ENCODE measurements at regions not wholly inside any gene's neighbourhood (a gene's known extent, or its start where the extent isn't known, plus 50 kb on each side); places are given as distances from the start of the nearest gene placed in this dataset.
"Not testable (repeated sequence)": the region's sequence is repeated elsewhere in the genome, so short reads cannot be mapped to it uniquely, and the experiment has no call there.

DNA sequence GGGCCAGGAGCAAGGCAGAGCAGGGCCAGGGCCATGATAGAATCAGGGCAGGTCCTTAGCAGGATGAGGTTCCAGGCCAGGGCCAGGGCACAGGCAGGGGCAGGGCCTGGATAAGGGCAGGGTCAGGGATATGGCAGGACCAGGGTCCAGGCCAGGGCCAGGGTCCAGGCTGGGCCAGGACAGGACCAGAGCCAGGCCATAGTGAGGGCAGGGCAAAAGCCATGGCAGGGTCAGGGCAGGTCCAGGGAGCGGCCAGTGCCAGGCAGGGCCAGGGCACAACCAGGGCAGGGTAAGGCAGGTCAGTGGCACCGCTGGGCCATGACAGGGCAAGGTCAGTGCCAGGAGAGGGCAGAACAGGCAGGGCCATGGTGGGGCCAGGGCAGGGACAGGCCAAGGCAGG, 152.2 kb downstream of the LIPI start:
- H3K36me3 ChIP-seq = no peaks in the 10 kb centered on the region
- intact Hi-C loops (cut with DNase I) = no loop called here
- no peaks in the 10 kb centered on the region for H3K27me3 ChIP-seq
- H3K27ac ChIP-seq (replicated peaks in 1 of 4) = no peak overlapping the region
- H3K9me3 ChIP-seq = no peaks in the 10 kb centered on the region
- no peak overlapping the region for H3K4me3 ChIP-seq
- no peak for TF ChIP-seq POLR2A (IDR thresholded peaks at IDR 0.05; ENCODE audit: low read depth)
- no peak for TF ChIP-seq POLR2AphosphoS5 (IDR thresholded peaks at IDR 0.05)
- TF ChIP-seq, protein P1, sequence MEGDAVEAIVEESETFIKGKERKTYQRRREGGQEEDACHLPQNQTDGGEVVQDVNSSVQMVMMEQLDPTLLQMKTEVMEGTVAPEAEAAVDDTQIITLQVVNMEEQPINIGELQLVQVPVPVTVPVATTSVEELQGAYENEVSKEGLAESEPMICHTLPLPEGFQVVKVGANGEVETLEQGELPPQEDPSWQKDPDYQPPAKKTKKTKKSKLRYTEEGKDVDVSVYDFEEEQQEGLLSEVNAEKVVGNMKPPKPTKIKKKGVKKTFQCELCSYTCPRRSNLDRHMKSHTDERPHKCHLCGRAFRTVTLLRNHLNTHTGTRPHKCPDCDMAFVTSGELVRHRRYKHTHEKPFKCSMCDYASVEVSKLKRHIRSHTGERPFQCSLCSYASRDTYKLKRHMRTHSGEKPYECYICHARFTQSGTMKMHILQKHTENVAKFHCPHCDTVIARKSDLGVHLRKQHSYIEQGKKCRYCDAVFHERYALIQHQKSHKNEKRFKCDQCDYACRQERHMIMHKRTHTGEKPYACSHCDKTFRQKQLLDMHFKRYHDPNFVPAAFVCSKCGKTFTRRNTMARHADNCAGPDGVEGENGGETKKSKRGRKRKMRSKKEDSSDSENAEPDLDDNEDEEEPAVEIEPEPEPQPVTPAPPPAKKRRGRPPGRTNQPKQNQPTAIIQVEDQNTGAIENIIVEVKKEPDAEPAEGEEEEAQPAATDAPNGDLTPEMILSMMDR (IDR thresholded peaks at IDR 0.05) = no peak
- TF ChIP-seq EP300 (IDR thresholded peaks at IDR 0.05) = no peak
- DNase-seq (ENCODE audit: extremely low spot score) = no peak
- WGBS = no CpG with 5 or more reads among the region's 2 CpGs
- H3K4me1 ChIP-seq = peaks cover 0 to 6% (median 1%) of the 10 kb centered on the region in 4 donors

DNA sequence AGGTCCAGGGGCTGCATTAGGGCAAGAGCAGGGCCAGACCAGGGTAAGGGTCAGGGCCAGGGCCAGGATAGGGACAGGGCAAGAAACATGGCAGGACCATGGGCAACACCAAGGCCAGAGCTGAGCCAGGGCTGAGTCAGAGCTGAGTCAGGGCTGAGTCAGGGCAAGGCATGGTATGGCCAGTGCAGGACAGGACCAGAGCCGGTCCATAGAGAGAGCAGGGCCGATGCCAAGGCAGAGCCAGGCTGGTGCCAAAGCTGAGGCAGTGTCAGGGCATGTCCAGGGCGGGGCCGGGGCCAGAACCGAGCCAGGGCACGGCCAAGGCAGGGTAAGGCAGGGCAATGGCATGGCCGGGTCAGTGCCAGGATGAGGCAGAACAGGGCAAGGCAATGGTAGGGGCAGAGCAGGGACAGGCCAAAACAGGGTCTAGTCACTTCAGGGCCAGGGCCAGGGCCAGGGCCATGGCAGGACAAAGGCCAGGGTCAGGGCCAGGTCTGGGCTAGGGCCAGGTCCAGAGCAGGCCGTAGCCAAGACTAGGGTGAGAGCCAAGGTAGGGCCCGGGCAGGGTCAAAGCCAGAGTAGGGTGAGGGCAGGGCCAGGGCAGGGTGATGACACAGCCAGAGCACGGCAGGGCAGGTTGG, 152.8 kb downstream of the LIPI start:
- H3K4me1 ChIP-seq; H3K36me3 ChIP-seq; H3K27ac ChIP-seq (replicated peaks in 1 of 4); H3K9me3 ChIP-seq; intact Hi-C loops (cut with DNase I); H3K4me3 ChIP-seq; DNase-seq (ENCODE audit: extremely low spot score); H3K27me3 ChIP-seq: not testable (repeated sequence)
- 93% methylated on average over 8 of the region's 10 CpGs for WGBS

DNA sequence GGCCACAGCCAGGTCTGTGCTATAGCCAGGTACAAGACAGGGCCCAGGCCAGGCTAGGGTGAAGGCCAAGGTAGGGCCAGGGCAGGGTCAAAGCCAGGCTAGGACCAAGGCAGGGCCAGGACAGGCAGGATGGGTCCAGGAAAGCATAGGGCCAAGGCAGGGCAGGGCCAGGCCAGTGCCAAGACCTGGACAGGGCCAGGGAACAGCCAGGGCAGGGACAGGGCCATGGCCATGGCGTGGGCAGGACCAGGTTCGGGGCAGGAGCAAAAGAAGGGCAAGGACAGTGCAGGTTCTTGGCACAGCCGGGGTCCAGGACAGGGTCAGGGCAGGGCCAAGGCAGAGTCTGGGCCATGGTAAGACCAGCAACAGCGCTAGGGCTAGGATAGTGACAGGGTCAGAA, 153.4 kb downstream of the LIPI start:
- no peak for DNase-seq (ENCODE audit: extremely low spot score)
- H3K36me3 ChIP-seq = no peaks in the 10 kb centered on the region
- H3K9me3 ChIP-seq = no peaks in the 10 kb centered on the region
- no peaks in the 10 kb centered on the region for H3K27me3 ChIP-seq
- no peak overlapping the region for H3K27ac ChIP-seq (replicated peaks in 1 of 4)
- WGBS = 97% methylated on average over 4 of the region's 4 CpGs
- intact Hi-C loops (cut with DNase I) = no loop called here
- no peak overlapping the region for H3K4me3 ChIP-seq
- TF ChIP-seq, protein P1 (IDR thresholded peaks at IDR 0.05) = no peak
- no peak for TF ChIP-seq POLR2A (IDR thresholded peaks at IDR 0.05; ENCODE audit: low read depth)
- TF ChIP-seq EP300 (IDR thresholded peaks at IDR 0.05) = no peak
- peaks cover 0 to 6% (median 1%) of the 10 kb centered on the region in 4 donors for H3K4me1 ChIP-seq

DNA sequence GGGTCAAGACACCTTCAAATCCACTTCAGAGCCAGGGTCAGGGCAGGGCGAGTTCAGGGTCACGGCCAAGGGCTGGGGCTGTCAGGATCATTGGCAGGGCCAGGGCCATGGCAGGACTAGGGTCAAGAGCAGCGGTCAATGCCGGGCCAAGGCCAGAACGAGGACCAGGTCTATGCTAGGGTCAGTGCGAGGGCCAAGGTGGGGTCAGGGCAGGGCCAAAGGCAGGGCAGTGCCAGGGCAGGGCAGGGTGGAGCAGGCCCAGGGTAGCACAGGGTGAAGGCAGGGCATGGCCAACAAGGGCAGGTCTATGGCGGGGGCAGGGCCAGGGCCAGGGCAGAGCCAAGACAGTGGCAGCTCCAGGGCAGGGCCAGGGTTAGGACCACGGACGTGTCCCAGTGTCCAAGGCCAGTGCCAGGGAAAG, 154.0 kb downstream of the LIPI start:
- Histone ChIP-seq H3K4me1 (peaks cover 0 to 6% (median 1%) of the 10 kb centered on the region in 4 donors), H3K9me3 (no peaks in the 10 kb centered on the region), H3K36me3 (no peaks in the 10 kb centered on the region), H3K27ac (replicated peaks in 1 of 4) (no peak overlapping the region), H3K4me3 (no peak overlapping the region), H3K27me3 (no peaks in the 10 kb centered on the region)
- intact Hi-C loops (cut with DNase I) = no loop called here
- 92% methylated on average over 9 of the region's 9 CpGs for WGBS
- no peak for DNase-seq (ENCODE audit: extremely low spot score)
- no peak for TF ChIP-seq POLR2AphosphoS5 (IDR thresholded peaks at IDR 0.05)
- no peak for TF ChIP-seq EP300 (IDR thresholded peaks at IDR 0.05)
- no peak for TF ChIP-seq POLR2A (IDR thresholded peaks at IDR 0.05; ENCODE audit: low read depth)
- TF ChIP-seq, protein P1 (IDR thresholded peaks at IDR 0.05) = no peak

DNA sequence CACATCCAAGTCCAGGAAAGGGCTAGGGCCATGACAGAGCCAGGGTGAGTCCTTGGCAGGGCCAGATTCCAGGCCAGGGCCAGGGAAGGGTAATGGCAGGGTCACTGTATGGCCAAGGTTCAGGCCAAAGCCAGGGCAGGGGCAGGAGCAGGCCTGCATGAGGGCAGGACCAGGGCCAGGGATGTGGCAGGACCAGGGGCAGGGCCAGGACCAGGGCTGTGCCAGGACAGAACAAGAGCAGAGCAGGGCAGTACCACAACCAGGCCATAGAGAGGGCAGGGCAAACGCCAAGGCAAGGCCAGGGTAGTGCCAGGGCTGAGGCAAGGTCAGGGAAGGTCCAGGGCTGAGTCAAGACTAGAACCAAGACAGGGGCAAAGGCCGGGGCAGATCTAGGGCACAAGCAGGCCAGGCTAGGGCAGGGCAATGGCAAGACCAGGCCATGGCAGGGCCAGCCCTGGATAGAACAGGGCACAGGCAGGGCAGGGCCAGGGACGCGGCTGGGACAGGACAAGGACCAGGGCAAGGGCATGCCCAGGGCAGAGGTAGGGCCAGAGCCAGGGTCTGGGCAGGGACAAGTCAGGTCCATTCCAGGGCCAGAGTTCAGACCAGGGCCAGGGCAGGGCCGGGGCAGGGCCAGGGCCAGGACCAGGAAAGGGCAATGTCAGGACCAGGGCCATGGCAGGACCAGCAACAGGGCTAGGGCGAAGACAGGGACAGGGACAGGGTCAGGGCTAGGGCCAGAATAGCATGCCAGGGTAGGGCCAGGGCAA, 154.8 kb downstream of the LIPI start:
- H3K4me1 ChIP-seq; H3K27me3 ChIP-seq; H3K4me3 ChIP-seq; H3K27ac ChIP-seq (replicated peaks in 1 of 4); intact Hi-C loops (cut with DNase I); H3K9me3 ChIP-seq; DNase-seq (ENCODE audit: extremely low spot score); H3K36me3 ChIP-seq: not testable (repeated sequence)
- WGBS = 92% methylated on average over 5 of the region's 6 CpGs

All from esophagus muscularis mucosa (tissue), 4 donors.